Heart left ventricle (tissue), 16 donors: ENCODE measurements at regions not wholly inside any gene's neighbourhood (a gene's known extent, or its start where the extent isn't known, plus 50 kb on each side); places are given as distances from the start of the nearest gene placed in this dataset.

Experiments
- ATAC-seq, 4 donors: fragments of 200-7000 bp; cut with Tn5 transposase; one replicate each; pipeline ENCODE4 v1.9.1; 2020 to 2022; ENCODE audit warnings: moderate library complexity in 4 of 4, mild to moderate bottlenecking in 3 of 4, moderate number of reproducible peaks in 1 of 4
- DNase-seq, 5 donors: peaks; one replicate each; pipeline ENCODE4 v3.0.0-alpha.2; 2020
- H3K27ac ChIP-seq, 12 donors: fragments of 200-600 bp; sonication (generic) in 4 of 12; one replicate each; pipeline versions ENCODE4 v1.5.0 to v1.8.0; 2016 to 2022; ENCODE audit warnings: mild to moderate bottlenecking in 2 of 12
- H3K27me3 ChIP-seq, 9 donors: fragments of 200-600 bp; sonication (generic) in 2 of 9; one replicate each; pipeline versions ENCODE4 v1.5.1 to v1.8.0; 2016 to 2022; ENCODE audit warnings: mild to moderate bottlenecking in 3 of 9
- H3K36me3 ChIP-seq, 9 donors: fragments of 200-600 bp; sonication (generic) in 2 of 9; one replicate each; pipeline versions ENCODE4 v1.5.0 to v1.8.0; 2018 to 2022; ENCODE audit warnings: mild to moderate bottlenecking in 2 of 9
- H3K4me1 ChIP-seq, 12 donors: fragments of 200-600 bp; sonication (generic) in 4 of 12; one replicate each; pipeline versions ENCODE4 v1.5.0 to v1.8.0; 2016 to 2022; ENCODE audit warnings: mild to moderate bottlenecking in 3 of 12
- H3K4me3 ChIP-seq, 12 donors: fragments of 200-600 bp; sonication (generic) in 4 of 12; one replicate each; pipeline versions ENCODE4 v1.5.0 to v1.8.0; 2017 to 2022; ENCODE audit warnings: mild to moderate bottlenecking in 9 of 12, moderate library complexity in 4 of 12
- H3K9me3 ChIP-seq, 12 donors: fragments of 200-600 bp; sonication (generic) in 4 of 12; one replicate each; pipeline versions ENCODE4 v1.5.0 to v1.8.0; 2016 to 2022; ENCODE audit warnings: mild to moderate bottlenecking in 1 of 12
- POLR2A ChIP-seq, 2 donors: fragments of 450-650 bp; IDR thresholded peaks; one replicate each; pipeline ENCODE4 v1.6.1; 2017; ENCODE audit warnings: antibody characterized with exemption in 2 of 2, mild to moderate bottlenecking in 2 of 2, moderate library complexity in 2 of 2
- WGBS, 4 donors: extraction: QIAGEN DNeasy Blood & Tissue Kit in 2 of 4; methylation state at CpG; one replicate each; pipeline versions ENCODE4 v1.1.5 to v1.1.7; 2013 to 2018; 5-methylcytosine and 5-hydroxymethylcytosine counted together
- intact Hi-C, 10 donors: fragments of 100-400 bp; cut with DNase I; formaldehyde crosslinking; loops; one replicate each; pipeline versions ENCODE4 v1.11.1 to v1.14.2; 2022
- TF ChIP-seq, protein P1 (sequence below), 12 donors: fragments of 200-600 bp; sonication (generic) in 4 of 12; IDR thresholded peaks; one replicate each; pipeline versions ENCODE4 v1.5.0 to v1.8.0; 2018 to 2022; ENCODE audit warnings: antibody characterized with exemption in 12 of 12, mild to moderate bottlenecking in 5 of 12
- donor health status: ischemic (EF 13 %, LVEDD 7.1; RV severe dilation, severe dysfunction).
- donor health status: healthy with polysubstance abuse.
- donor health status: DM: no; HTN: yes; CAD: no.
- donor health status: DM: no; HTN: no; CAD: no.
- donor health status: ischemic (EF 25% LVEDD 6.9; RV normal size, moderate dysfunction).
- donor health status: ischemic (EF 25% LVEDD 5.7; RV mildly dilated, moderate dysfunction).
- donor health status: healthy.
- donor health status: DM: yes; HTN: yes; CAD: no.
- donor health status: ischemic (EF 35%, LVEDD 5.7; RV mildly dilated, moderate dysfunction).
- donor health status: nonischemic (EF 11% LVEDD 7.7; RV severe dilation, severe dysfunction).
- donor health status: DM: yes; HTN: yes; CAD: no.
- donor health status: PGD.
- donor health status: ischemic (EF 29% LVEDD 5.4; RV normal size, mild dysfunction).
- donor health status: nonischemic (EF 23%, LVEDD 6.1; RV moderate dilation, normal function).

DNA sequence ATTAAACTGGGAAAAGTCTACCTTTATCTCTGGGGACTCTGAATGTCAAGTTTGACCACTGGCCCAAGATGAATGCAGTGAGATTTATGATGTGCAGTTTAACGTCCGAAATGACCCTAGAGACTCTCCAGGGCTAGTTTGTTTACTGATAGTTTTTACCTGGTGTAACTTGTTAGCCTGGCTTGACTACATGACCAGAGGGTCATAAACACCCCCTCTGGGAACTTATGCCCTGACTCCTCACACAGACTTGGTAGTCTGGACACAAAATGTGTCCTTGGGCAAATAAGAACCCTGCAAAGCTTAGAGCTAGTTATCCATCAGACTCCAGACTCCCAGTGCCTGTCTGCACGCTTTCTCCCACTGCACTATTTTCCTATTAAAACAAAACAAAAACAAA is 606.5 kb downstream of the HACE1 start:
- Histone ChIP-seq H3K4me1 (no peaks in the 10 kb centered on the region), H3K27ac (no peak overlapping the region), H3K9me3 (no peaks in the 10 kb centered on the region), H3K4me3 (no peak overlapping the region), H3K27me3 (no peaks in the 10 kb centered on the region), H3K36me3 (no peaks in the 10 kb centered on the region)
- no peak for DNase-seq
- TF ChIP-seq, protein P1, sequence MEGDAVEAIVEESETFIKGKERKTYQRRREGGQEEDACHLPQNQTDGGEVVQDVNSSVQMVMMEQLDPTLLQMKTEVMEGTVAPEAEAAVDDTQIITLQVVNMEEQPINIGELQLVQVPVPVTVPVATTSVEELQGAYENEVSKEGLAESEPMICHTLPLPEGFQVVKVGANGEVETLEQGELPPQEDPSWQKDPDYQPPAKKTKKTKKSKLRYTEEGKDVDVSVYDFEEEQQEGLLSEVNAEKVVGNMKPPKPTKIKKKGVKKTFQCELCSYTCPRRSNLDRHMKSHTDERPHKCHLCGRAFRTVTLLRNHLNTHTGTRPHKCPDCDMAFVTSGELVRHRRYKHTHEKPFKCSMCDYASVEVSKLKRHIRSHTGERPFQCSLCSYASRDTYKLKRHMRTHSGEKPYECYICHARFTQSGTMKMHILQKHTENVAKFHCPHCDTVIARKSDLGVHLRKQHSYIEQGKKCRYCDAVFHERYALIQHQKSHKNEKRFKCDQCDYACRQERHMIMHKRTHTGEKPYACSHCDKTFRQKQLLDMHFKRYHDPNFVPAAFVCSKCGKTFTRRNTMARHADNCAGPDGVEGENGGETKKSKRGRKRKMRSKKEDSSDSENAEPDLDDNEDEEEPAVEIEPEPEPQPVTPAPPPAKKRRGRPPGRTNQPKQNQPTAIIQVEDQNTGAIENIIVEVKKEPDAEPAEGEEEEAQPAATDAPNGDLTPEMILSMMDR (IDR thresholded peaks at IDR 0.05): no peak
- no peak for TF ChIP-seq POLR2A (IDR thresholded peaks at IDR 0.05)
- intact Hi-C loops: no loop called here
- no peak for ATAC-seq
- WGBS, 4 donors: 65 to 73% (median 71%) methylated on average over 3 of the region's 3 CpGs

DNA sequence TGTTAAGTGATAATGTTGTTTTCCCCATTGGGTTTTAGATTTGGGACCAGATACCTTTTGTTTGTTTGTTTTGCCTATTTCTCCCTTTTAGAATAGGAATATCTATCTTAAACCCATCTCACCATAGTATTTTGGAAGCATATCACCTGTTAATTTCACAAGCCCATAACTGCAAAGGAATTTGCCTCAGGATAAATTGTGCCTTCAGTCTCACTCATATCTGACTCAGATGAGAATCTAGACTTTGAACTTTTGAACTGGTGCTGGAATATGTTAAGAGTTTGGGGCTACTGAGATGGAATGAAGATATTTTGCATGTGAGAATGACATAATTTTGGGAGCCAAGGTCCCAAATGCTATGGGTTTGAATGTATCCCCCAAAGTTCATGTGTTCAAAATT is 607.4 kb downstream of the HACE1 start:
- Histone ChIP-seq H3K4me3 (no peak overlapping the region), H3K27ac (no peak overlapping the region), H3K27me3 (no peaks in the 10 kb centered on the region), H3K4me1 (no peaks in the 10 kb centered on the region), H3K9me3 (peaks cover 0 to under 1% (median 0%) of the 10 kb centered on the region in 12 donors), H3K36me3 (no peaks in the 10 kb centered on the region)
- no peak for ATAC-seq
- no peak for DNase-seq
- intact Hi-C loops: no loop called here
- no peak for TF ChIP-seq POLR2A (IDR thresholded peaks at IDR 0.05)
- TF ChIP-seq, protein P1 (IDR thresholded peaks at IDR 0.05): no peak

DNA sequence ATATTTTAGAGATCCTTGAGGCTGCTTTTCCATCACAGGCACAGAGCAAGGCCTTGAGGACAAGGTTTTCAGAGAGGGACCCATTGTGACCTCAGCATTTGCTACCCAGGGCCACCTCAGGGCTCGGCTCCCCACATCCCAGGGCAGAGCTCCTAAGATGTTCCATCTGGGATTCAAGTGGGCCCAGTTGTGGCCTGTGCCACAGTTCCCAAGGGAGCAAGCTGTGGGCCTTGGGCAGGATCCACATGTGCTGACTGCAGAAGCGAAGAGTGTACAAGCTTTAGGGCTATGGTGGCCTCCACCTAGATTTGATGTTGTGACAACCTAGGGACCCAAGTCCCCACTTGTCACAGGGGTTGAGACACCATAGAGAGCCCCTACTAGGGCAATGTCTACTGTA is 608.1 kb downstream of the HACE1 start:
- ATAC-seq (no peak), DNase-seq (peak in 2 of 5 donors; percentile 15 to 46)
- Histone ChIP-seq H3K4me1 (no peaks in the 10 kb centered on the region), H3K27me3 (no peaks in the 10 kb centered on the region), H3K36me3 (no peaks in the 10 kb centered on the region), H3K4me3 (no peak overlapping the region), H3K9me3 (peaks cover 0 to 4% (median 0%) of the 10 kb centered on the region in 12 donors), H3K27ac (no peak overlapping the region)
- WGBS, 4 donors: 63 to 100% (median 92%) methylated on average over 1 to 2 of the region's 2 CpGs
- intact Hi-C loops: no loop called here
- TF ChIP-seq POLR2A (IDR thresholded peaks at IDR 0.05): no peak
- TF ChIP-seq, protein P1 (IDR thresholded peaks at IDR 0.05): no peak

DNA sequence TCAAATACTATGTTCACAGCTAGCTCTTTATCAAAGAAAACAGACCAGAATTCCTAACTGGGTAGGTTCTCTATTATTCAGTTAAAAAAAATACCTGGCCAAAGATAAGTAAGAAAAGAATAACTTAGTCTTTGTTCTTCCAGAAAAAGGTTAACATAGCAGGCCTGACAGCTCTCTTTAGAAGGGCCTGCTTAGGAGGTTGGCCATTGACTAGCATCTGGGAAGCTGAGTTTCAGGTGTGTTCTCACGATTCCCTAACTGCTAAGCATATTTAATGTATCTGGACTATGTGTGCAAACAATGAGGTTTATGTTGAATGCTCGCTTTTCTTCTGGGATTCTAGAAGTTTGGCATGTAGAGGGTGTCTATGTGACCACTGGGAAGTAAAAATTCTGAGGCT is 618.9 kb downstream of the HACE1 start:
- Histone ChIP-seq H3K27me3 (no peaks in the 10 kb centered on the region), H3K4me3 (no peak overlapping the region), H3K27ac (no peak overlapping the region), H3K4me1 (no peaks in the 10 kb centered on the region), H3K36me3 (no peaks in the 10 kb centered on the region), H3K9me3 (peaks cover 0 to 5% (median 0%) of the 10 kb centered on the region in 12 donors)
- TF ChIP-seq, protein P1 (IDR thresholded peaks at IDR 0.05): no peak
- no peak for TF ChIP-seq POLR2A (IDR thresholded peaks at IDR 0.05)
- WGBS, 4 donors: 61 to 73% (median 70%) methylated on average over 2 of the region's 2 CpGs
- intact Hi-C loops: no loop called here
- ATAC-seq (no peak), DNase-seq (no peak)
